ENCODE measurements at regions not wholly inside any gene's neighbourhood (a gene's known extent, or its start where the extent isn't known, plus 50 kb on each side); places are given as distances from the start of the nearest gene placed in this dataset.

GRCh38 chr13:23990455-23990854 lies 93.2 kb upstream of the C1QTNF9B start:
- no peak for TF ChIP-seq CTCF (conservative IDR thresholded peaks at IDR 0.05; ENCODE audit: low read depth, low read length)
- H3K4me3 ChIP-seq (ENCODE audit: low read depth, low read length): no peak overlapping the region
- no peak for DNase-seq (ENCODE audit: low read depth)

- DNase-seq (ENCODE audit: low read depth): no peak
- H3K4me3 ChIP-seq (ENCODE audit: low read depth, low read length): no peak overlapping the region
- TF ChIP-seq CTCF (conservative IDR thresholded peaks at IDR 0.05; ENCODE audit: low read depth, low read length): no peak
Measured at GRCh38 chr13:23991119-23991518, 93.8 kb upstream of the C1QTNF9B start.

GRCh38 chr13:23992781-23993679 lies 95.7 kb upstream of the C1QTNF9B start:
- TF ChIP-seq CTCF (conservative IDR thresholded peaks at IDR 0.05; ENCODE audit: low read depth, low read length): no peak
- no peak for DNase-seq (ENCODE audit: low read depth)

GRCh38 chr13:23993680-23993985 lies 96.3 kb upstream of the C1QTNF9B start:
- DNase-seq (ENCODE audit: low read depth): peak; percentile 77
- H3K4me3 ChIP-seq (ENCODE audit: low read depth, low read length): no peak overlapping the region
- TF ChIP-seq CTCF (conservative IDR thresholded peaks at IDR 0.05; ENCODE audit: low read depth, low read length): no peak

More at GRCh38 chr13:23992781-23993679, 95.7 kb upstream of the C1QTNF9B start:
- H3K4me3 ChIP-seq (ENCODE audit: low read depth, low read length): no peak overlapping the region

- no peak overlapping the region for H3K4me3 ChIP-seq (ENCODE audit: low read depth, low read length)
- no peak for DNase-seq (ENCODE audit: low read depth)
- TF ChIP-seq CTCF (conservative IDR thresholded peaks at IDR 0.05; ENCODE audit: low read depth, low read length): no peak
Measured at GRCh38 chr13:23995283-23996073, 98.2 kb upstream of the C1QTNF9B start.

- H3K4me3 ChIP-seq (ENCODE audit: low read depth, low read length): no peak overlapping the region
- no peak for TF ChIP-seq CTCF (conservative IDR thresholded peaks at IDR 0.05; ENCODE audit: low read depth, low read length)
- no peak for DNase-seq (ENCODE audit: low read depth)
Measured at GRCh38 chr13:23996456-23996855, 99.2 kb upstream of the C1QTNF9B start.

Data from choroid plexus epithelial cell (primary cell).